Adrenal gland (tissue), 5 donors: ENCODE measurements at regions not wholly inside any gene's neighbourhood (a gene's known extent, or its start where the extent isn't known, plus 50 kb on each side); places are given as distances from the start of the nearest gene placed in this dataset.

ENCODE experiments used
- POLR2A ChIP-seq, 2 donors: fragments of 450-650 bp; IDR thresholded peaks; one replicate each; pipeline ENCODE4 v1.6.1; 2017; ENCODE audit warnings: antibody characterized with exemption in 2 of 2, mild to moderate bottlenecking in 2 of 2, moderate library complexity in 1 of 2
- TF ChIP-seq, protein P1 (sequence below), 6 experiments: fragments of 450-650 bp in 4 of 6; fragments of 200-600 bp in 2 of 6; sonication (generic) in 1 of 6; IDR thresholded peaks; 1 replicate in 5 of 6; 2 replicates in 1 of 6; pipeline versions ENCODE4 v1.5.1 to v1.8.0; 2016 to 2021; ENCODE audit warnings: antibody characterized with exemption in 6 of 6, mild to moderate bottlenecking in 2 of 6, moderate library complexity in 1 of 6
- donor health status: DM: no; HTN: no; CAD: no.

DNA sequence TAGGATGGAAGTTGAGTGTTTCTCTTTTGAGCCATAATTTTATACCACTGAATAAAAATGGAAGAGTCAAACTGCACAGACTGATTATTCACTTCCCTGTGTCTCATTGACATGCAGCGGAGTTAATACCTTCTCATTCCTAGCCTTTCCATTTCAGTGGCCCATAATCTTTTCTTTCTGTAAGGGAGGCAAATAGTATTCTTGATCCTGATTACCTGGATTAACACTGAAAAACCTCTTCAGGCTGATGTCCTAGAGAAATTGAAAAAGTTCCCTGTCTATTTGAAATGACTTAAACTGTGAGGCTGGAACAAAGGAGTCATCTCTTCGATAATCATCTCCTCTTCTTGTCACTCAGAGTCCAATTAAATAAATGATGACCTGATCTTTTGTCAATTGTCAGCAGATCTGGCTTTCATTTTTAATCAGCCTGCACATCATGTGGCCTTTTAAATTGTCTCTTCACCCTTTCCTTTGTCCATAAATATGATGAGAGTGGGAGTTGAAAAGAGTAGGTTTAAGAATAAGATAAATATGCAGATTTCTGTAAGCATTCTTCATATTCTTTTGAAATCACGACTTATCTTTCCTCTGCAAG lies 713.0 kb downstream of the EPM2A start:
- no peak for TF ChIP-seq POLR2A (IDR thresholded peaks at IDR 0.05)
- TF ChIP-seq, protein P1, sequence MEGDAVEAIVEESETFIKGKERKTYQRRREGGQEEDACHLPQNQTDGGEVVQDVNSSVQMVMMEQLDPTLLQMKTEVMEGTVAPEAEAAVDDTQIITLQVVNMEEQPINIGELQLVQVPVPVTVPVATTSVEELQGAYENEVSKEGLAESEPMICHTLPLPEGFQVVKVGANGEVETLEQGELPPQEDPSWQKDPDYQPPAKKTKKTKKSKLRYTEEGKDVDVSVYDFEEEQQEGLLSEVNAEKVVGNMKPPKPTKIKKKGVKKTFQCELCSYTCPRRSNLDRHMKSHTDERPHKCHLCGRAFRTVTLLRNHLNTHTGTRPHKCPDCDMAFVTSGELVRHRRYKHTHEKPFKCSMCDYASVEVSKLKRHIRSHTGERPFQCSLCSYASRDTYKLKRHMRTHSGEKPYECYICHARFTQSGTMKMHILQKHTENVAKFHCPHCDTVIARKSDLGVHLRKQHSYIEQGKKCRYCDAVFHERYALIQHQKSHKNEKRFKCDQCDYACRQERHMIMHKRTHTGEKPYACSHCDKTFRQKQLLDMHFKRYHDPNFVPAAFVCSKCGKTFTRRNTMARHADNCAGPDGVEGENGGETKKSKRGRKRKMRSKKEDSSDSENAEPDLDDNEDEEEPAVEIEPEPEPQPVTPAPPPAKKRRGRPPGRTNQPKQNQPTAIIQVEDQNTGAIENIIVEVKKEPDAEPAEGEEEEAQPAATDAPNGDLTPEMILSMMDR (IDR thresholded peaks at IDR 0.05), result no peak
